HG03460 (cell line): ENCODE measurements at regions not wholly inside any gene's neighbourhood (a gene's known extent, or its start where the extent isn't known, plus 50 kb on each side); places are given as distances from the start of the nearest gene placed in this dataset.

Experiments used
- ATAC-seq: cut with Tn5 transposase; IDR thresholded peaks from one replicate; pipeline ENCODE4 v1.9.1; 2021; ENCODE audit not compliant: unreplicated experiment

DNA sequence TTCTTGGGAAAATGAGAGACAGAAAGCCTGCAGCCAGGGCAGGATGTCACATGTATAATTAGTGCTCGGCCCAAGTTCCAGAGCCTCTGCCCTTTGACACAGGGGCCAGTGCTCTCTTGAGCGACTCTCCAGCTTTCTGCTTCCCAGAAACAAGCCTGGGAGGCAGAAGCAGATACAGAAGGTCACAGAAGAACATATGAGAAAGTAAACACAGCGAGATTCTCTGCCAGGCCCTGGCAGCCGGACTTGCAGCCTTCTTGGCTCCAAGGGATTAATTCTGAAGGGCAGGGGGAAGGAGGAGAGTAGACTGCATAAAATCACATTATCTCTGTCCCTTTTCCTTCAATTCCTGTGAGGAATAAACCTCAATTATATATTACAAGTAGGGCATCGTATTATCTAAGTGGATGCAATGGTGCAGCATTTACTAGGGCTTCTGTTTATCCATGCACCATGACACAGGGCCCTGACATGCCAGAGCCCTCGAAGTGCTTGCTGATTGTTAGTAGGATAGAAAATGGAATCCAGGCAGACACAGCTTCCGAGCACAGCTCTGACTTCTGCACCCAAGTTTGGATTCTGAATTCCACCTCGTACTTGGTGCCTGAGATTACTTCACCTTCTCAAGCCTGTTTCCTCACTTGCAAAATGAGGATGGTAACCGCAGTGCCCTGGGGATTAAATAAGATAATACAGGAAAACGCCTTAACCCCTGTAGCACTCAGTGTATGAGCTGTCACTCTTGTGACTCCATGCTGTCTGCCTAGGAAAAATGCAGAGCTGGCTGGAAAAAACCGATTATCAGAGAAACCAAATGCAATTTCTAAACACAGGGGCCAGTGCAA, 536.5 kb downstream of the TNS3 start:
- ATAC-seq: no peak

DNA sequence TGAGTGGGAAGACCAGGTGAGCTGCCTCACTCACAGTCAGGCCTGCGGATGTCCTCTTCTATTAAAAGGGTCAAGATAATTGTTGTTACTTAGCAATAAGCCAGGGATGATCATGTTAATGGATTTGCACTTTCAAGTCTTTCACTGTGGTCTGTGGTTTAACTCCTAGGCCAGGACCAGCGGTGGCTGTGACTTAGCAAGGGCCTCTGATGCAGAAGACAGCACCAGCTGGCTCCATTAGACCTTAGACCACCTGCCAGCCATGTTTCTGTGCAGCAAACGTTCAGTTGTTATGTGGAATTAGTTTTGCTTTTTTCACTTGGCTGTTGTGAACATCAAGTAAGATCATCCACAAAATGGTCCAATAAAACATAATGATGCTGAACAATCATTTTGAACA, 537.3 kb downstream of the TNS3 start:
- no peak for ATAC-seq

DNA sequence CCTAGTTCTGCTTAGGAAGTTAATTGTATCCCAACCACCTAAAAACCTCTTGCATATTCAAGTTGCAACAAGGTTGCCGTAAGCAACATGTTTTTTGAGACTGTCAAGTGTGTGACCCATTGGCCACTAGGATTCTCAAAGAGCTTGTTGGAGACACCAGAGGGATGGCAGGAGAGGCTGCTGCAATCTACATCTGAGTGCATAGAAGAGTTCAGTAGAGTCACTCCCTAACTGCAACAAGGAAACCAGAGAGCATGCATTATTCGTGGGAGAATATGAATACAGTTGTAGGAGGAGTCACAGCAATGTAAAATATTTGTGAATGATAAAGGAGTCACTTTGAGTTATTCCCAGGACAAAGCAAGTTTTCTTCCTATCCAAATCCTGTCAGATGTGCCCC, 538.6 kb downstream of the TNS3 start:
- no peak for ATAC-seq

DNA sequence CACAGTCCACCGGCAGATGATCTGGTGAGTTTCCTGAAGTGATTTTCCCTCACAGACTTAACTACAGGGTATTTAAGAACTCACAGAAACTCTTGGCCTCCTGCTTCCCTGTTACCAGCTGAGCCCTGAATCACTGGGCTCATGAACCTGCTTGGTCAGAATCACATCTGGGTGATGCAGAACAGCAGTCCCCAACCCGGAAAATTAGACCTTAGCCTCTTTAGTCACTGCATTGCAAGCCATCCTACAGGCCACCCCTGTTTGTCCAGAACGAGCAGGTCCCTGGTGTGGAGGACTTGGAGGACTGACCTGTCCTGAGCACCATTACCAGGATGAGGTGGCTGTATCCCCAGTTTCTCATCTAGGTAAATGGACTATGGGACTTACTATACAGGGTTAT, 539.2 kb downstream of the TNS3 start:
- no peak for ATAC-seq

DNA sequence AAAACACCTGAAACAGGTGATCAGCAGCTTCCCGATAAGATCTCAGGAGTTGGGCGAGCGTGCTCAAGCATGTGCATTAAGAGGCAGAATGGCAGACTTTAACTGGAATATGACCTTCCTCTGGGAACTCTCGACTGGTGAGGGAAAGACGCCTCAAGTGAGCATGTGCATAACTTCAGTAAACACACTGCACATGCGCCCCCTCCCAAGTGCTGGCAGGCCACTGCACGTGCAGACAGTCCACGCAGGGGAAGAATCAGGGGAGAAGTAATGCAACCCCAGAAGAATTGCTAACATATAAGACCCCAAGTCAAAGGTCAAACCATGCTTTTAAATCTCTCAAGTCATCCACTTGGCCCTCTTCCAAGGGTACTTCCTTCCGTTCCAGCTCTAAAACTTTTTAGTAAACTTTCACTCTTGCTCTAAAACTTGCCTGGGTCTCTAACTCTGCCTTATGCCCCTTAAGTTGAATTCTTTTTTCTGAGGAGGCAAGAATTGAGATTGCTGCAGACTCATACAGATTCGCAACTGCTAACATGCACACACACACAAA, 541.0 kb downstream of the TNS3 start:
- ATAC-seq: no peak

DNA sequence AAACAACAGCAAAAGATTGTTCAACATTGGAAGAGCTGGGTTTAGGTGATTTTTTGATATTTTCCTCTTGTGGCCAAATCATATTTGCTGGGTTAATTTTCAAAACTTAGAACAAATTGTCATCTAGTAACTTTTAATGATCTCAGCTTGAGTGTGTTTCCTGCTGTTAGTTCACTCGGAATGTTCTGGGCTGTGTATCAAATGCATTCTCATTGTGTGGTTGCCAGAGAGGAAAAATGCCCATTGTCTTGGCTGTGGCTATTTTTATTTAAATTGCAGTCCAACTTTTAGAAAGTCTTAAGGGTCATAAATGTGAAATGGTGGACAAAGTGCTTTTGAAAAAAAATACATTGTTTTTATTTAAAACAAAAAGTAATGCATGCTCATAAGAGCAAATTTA, 542.0 kb downstream of the TNS3 start:
- ATAC-seq: no peak

DNA sequence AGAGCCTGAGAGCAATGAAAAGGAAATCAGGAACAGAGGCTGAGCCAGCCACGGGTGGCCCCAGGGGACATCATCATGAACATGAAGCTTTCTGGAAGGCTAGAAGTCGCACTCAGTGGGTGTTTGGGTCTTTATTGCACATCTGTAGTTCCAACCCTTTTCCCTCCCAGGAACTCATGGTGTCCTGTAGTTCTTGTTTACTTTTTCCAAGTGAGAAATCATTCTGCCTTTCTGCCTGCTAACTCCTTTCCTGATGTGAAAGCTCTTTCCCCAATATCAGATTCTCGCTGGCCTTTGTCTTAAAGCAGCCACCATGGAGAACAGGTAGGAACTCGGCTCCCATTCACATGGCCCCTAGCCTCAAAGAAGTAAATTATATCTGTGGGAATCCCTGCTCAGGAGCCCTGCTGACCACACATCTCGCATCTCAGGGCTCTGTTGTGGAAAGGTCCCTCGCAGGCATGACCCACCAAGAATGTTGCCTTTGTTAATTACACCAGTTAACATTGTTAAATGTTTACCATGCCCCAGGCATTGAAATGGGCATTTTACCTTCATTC, 542.7 kb downstream of the TNS3 start:
- ATAC-seq: no peak

DNA sequence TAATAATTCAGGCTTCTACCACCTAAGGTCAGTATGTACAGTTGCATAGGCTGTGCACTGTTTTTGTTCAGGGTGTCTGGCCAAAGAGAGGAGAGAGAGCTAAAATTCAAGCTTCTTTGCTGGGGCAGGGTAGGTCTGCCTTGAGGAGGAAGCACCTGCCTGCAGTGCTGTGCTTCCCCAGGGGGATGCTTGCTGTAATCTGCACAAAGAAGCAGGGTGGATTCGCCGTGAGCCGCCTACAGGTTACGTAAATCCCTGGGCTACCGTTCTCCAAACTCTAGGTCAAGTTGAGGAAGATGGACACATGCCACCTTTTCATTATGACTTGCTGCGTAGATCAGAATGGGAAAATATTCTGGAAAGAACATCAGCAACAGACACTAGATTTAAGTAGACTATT, 543.3 kb downstream of the TNS3 start:
- ATAC-seq: no peak

DNA sequence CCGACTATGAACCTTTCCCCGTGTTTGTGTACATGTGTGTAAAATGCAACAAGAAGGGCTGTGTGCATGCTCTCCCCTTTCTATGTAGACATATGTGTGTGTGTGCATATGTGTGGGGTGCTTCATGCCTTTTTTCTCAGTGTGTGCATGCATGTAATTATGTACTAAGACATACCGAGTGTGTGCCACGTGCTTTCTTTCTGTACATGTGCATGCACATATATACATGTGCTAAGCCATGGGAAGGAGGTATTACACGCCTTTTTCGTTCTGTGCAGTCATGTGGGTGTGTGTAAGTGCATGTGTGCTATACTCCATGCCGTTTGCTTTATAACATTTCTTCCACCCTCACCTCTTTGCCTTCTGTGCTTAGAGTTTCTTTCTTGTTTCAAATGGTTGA, 544.3 kb downstream of the TNS3 start:
- ATAC-seq: no peak

DNA sequence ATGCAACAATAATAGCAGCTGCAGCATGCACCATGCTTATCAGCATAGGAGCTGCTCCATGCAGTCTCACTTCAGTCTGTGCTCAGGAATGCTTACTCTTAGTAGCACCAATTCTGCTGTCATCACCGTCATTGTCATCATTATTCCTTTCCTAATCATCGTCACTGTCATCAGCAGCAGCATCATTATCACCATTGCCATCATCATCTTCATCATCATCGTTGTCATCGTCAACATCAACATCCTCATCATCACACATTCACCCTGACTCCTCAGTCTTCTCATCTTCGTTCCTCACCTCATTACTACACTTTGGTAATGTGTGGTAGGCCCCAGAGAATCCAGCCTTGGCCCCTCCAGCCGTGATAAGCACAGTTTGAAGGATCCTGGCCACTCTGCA, 545.0 kb downstream of the TNS3 start:
- ATAC-seq: no peak

DNA sequence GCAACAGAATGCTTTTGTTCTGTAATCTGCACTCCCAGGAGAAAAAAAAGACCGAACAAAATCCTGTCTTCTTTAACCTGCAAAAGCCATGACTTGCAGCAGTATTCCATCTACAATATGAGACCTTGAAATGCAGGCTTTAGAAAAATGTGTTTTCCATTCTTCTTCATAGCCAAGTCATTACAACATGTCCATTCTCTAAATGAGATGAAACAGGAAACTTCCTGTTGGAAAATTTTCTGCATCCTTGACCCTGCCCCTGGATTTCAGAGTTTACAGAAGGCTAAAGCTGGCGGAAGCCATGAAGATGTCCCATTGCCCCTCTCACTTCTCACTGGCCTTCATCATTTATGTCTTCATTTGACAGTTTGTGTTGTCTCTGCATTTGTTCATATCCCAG, 546.4 kb downstream of the TNS3 start:
- no peak for ATAC-seq

DNA sequence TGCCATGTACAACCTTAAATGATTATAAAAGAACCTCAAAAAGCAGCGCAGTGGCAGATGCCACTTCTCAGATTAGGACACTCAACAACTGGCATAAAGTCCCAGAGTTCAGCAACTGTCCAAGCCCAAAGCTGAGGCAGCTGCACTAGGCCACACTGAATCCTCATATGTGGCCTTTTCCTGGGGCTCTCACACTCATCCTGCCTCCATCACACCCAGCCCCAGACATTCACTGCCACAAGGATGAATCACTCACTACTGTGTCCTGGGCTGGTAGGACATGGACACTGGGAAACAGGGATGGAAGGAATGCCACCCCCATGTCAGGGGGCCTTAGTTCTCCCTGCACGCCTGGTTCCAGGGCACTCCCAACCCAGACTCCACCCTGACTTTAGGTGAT, 547.7 kb downstream of the TNS3 start:
- no peak for ATAC-seq

DNA sequence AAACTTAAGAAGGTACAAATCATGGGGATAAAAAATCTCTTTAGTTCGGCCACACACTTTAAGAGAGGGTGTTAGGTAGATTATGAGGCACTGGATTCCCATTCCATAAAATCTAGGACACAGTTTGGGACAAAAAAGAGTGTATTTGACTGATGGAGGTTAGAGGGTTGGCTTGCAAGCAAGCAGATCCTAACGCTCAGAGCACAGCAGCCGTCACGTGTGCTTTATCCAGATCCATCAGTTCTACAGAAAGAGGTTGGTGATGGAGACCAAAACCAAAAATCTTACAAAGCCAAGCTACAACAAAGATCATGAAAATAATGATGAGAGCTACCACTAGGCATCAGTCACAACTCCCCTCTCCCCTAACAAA, 549.4 kb downstream of the TNS3 start:
- ATAC-seq: no peak

DNA sequence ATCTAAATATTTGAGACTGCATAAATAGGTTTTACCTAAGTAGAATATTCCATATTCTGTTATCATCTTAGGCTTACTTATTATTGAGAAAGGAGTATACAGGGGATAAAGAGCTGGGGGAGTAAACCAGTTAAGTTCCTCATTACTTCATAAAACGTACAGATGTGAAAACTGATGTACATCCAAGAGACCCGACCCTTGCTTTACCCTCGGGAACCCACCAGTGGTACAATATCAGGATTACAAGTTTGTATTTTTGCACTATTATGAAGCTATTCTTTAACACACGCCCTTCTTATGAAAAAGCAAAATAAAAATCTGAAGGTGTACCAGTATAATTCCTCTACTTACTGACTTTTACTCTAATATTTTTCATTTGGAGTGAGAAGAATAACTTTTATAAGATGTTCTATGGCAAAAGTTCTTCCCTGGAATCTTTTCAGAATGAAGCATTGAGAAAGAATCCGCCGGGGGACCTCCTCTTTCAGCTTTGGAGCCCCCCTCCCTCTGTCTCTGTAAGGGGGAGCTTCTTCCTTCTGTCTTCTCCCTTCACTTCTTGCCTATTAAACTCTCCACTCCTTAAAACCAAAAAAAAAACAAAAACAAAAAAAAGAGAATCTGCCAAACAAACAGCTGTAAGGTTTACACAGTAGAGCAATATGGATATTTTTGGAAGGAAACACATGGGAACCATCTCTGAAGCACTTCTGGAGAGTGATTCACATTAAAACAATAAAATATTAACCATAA, 550.0 kb downstream of the TNS3 start:
- no peak for ATAC-seq

DNA sequence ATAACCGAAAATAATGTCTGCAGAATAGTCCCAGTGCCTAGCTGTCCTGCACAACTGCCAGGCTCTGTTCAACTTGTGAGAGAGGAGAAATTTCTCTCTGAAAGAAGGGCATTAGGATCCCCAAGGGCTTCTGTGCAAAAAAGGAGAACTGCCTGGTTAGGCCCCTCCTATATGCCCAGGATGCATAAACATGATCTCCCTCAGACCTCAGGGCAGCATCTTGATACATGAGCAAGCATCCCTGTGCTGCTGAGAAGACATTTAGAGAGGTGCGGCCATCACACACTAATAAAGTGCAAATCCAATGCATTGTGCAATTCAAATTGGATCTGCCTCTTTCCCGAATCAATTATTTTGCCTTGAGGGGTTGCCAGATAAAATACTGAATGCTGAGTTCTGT, 553.6 kb downstream of the TNS3 start:
- ATAC-seq: no peak

DNA sequence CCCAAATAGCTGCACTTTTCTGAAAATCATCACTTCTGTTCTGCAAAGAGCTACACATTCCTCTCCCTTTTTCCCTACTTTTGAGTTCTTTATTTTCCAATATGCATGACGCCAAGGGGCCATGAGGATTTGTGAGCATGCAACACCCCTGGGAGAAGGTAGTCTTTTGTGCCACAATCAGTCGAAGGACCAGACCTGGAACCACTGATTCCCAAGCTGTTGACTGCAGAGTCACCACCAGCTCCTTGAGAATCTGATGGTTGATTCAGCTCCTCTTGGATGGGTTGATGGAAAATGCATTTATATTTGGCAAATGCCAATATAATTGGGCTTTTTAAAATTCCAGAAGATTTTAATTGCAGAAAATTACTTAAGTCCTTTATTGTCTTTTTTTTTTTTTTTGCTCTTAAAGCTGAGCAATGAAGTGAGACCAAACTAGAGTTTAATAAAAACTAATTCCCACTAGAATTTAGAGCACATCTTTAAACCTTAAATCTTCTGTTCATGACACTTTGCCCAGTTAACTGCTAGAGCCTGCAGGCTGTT, 554.1 kb downstream of the TNS3 start:
- no peak for ATAC-seq

DNA sequence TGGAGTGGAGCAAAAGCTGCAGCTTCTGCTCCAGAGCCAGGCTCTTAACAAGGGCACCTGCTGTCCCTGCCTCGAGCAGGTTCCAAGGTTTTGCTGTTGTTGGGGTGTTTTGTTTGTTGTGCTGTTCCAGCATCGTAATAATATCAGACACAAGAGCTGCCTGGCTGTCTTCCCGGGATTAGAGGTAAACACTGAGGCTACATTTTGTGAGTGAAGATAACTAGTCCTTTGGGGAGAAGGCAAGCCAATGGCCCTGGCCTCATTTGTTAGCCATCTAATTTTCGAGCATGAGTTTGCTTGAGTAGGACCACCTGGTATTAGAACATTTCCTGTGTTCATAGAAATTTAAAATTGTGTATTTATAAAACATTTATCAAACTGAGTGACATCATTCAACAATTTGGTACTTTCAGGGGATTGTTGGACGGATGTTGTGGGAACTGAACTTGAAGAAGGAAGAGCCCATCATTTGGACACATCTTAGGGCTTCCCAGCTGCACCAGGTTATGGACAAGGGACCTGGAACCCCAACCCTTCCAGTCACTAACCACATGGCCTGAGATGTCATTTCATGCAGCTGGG, 555.0 kb downstream of the TNS3 start:
- no peak for ATAC-seq

DNA sequence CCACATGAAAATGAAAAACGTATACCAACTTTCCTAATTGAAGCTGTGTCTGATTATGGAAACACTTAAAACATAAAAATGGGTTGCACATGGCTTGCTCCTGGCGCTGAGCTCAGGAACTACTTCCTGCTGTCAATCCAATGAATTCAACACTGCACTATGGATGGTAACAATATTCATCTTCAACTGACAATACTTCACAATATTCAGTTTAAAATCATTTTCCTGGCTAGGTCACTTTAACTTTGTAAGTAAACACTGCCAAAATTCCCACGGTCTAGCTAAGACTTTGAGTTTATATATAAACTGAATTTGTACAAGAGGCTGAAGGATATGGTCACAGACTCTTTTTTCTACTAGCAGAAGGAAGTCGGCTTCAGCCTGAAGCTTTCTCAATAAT, 556.9 kb downstream of the TNS3 start:
- no peak for ATAC-seq

DNA sequence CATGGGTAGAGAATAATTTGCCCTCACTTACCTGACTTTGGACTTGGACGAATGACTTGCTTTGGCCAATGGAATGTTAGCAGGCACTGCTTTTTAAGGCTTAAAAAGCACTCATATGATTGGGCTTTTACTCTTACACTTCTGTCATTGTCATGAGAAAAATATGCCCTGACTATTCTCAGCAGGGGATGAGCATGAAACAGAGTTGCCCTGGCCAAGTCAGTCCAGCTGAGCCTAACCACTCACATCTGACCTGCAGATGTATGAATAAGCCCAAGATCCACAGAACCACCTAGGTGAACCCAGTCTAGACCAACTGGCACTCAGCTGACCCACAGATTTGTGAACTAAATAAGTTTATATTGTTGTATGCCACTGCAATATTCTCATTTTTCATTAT, 573.5 kb downstream of the TNS3 start:
- ATAC-seq: no peak

DNA sequence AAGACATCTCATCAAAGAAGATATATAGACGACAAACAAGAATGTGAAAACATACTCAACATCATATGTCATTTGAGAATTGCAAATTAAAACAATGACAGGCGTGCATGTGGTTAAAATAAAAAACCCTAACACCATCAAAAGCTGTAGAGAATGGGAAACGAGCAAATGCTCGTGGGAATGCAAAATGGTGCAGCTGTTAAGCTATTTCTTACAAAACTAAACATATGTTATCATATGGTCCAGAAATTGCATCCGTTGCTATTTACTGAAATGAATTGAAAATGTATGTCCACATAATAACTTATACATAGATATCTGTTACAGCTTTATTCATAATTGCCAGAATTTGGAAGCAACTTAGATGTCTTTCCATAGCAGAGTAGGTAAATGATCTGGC, 574.4 kb downstream of the TNS3 start:
- ATAC-seq: no peak

DNA sequence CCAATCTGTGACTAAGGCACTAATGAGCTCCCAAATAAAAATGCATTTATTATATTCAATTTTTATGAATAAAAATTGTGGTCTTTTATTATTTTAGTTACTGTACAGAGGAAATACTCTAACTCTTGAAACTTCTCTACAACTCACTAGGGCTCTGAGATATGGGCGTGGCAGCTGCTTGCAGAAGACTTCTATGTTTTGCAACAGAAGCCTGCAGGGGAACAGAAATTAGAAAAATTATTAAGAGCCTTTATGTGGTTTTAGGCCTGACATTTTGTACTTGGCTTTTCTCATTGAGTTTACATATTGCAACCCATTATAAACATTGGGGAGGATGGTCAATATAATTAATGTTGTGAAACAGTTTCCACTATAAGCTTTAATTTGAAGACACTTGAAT, 581.4 kb downstream of the TNS3 start:
- ATAC-seq: no peak
